Bronchial epithelial cell (primary cell): ENCODE measurements at regions not wholly inside any gene's neighbourhood (a gene's known extent, or its start where the extent isn't known, plus 50 kb on each side); places are given as distances from the start of the nearest gene placed in this dataset.

ENCODE experiments used
- DNase-seq: peaks from one replicate; pipeline ENCODE4 v3.0.0-alpha.2; 2010; ENCODE audit warnings: low read depth
- FAIRE-seq: peaks from 2 replicates; lab custom pipeline; 2011; peaks lifted over from hg19 to GRCh38; lab: Jason Lieb, UNC
- H3K27me3 ChIP-seq: 2 replicates; pipeline ENCODE4 v1.5.1; 2011; ENCODE audit warnings: low read length; ENCODE audit not compliant: control insufficient read depth, insufficient read depth
- H3K36me3 ChIP-seq: 2 replicates; pipeline ENCODE4 v1.5.1; 2011; ENCODE audit warnings: low read length; ENCODE audit not compliant: control insufficient read depth, insufficient read depth
- H3K4me3 ChIP-seq: 2 replicates; pipeline ENCODE4 v1.5.1; 2011; ENCODE audit warnings: mild to moderate bottlenecking, low read depth, low read length, control low read depth
- TF ChIP-seq, protein P1 (sequence below): IDR thresholded peaks from 2 replicates; pipeline ENCODE4 v1.5.1; 2011; ENCODE audit warnings: mild to moderate bottlenecking, moderate library complexity, low read length, control low read depth, inconsistent platforms; ENCODE audit not compliant: insufficient read depth, severe bottlenecking

DNA sequence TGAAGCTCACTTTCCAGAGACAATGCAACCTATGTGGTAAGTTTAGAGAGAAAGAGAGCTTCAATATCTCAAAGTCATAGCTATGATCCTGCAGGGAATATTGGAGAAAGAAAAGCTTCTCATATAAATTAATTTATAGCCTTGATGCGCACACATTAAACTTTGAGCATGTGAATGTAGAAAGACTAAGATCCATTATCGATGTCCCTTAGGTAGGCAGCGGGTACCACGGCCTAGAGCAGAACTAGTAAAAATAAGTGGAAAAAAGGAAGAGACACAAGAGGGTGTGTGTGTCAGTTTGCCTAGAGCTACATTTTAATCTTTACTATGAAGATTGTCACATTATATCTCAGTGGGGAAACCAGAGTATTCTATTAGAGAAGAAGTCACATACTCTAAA is 685.6 kb downstream of the AMY1C start:
- Histone ChIP-seq H3K4me3 (no peak overlapping the region), H3K27me3 (no peaks in the 10 kb centered on the region), H3K36me3 (no peaks in the 10 kb centered on the region)
- DNase-seq (no peak), FAIRE-seq (no peak)
- TF ChIP-seq, protein P1, sequence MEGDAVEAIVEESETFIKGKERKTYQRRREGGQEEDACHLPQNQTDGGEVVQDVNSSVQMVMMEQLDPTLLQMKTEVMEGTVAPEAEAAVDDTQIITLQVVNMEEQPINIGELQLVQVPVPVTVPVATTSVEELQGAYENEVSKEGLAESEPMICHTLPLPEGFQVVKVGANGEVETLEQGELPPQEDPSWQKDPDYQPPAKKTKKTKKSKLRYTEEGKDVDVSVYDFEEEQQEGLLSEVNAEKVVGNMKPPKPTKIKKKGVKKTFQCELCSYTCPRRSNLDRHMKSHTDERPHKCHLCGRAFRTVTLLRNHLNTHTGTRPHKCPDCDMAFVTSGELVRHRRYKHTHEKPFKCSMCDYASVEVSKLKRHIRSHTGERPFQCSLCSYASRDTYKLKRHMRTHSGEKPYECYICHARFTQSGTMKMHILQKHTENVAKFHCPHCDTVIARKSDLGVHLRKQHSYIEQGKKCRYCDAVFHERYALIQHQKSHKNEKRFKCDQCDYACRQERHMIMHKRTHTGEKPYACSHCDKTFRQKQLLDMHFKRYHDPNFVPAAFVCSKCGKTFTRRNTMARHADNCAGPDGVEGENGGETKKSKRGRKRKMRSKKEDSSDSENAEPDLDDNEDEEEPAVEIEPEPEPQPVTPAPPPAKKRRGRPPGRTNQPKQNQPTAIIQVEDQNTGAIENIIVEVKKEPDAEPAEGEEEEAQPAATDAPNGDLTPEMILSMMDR, result no peak

DNA sequence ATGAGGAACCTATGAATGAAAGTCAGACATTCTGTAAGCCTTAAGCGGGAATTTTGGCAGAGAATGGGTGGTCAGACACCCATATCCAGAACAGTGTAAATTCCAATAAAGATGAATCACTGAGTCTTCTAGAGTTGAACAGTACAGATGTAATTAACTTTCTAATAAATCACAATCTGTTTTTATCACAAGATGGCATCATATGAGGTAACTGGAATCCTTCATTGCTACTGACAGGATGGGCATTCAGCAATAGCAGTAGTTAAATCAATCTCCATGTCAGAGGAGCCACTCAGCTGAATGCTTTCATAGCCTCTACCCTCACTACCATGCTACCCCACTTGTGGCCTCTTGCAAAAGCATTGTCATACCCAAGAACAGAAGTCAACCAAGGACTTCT is 690.3 kb downstream of the AMY1C start:
- no peak for DNase-seq
- H3K36me3 ChIP-seq, result no peaks in the 10 kb centered on the region

GRCh38 chr1:104456724-104457123 is 707.0 kb downstream of the AMY1C start:
- no peak for DNase-seq
- TF ChIP-seq, protein P1, result no peak
- H3K36me3 ChIP-seq, result no peaks in the 10 kb centered on the region
- no peak for FAIRE-seq
- H3K27me3 ChIP-seq, result no peaks in the 10 kb centered on the region
- H3K4me3 ChIP-seq, result no peak overlapping the region

More for the DNA sequence above, 690.3 kb downstream of the AMY1C start:
- FAIRE-seq, result no peak
- Histone ChIP-seq H3K27me3 (no peaks in the 10 kb centered on the region), H3K4me3 (no peak overlapping the region)
- TF ChIP-seq, protein P1, result no peak

GRCh38 chr1:104459886-104460285 is 710.2 kb downstream of the AMY1C start:
- FAIRE-seq (no peak), DNase-seq (no peak)
- no peak overlapping the region for H3K4me3 ChIP-seq
- no peaks in the 10 kb centered on the region for H3K36me3 ChIP-seq
- no peaks in the 10 kb centered on the region for H3K27me3 ChIP-seq
- TF ChIP-seq, protein P1, result no peak

- DNase-seq (no peak), FAIRE-seq (no peak)
- Histone ChIP-seq H3K27me3 (no peaks in the 10 kb centered on the region), H3K36me3 (no peaks in the 10 kb centered on the region), H3K4me3 (no peak overlapping the region)
- TF ChIP-seq, protein P1, result no peak
These were observed 711.2 kb downstream of the AMY1C start for GRCh38 chr1:104460880-104461279.

GRCh38 chr1:104463126-104463697 is 713.5 kb downstream of the AMY1C start:
- TF ChIP-seq, protein P1, result no peak
- FAIRE-seq (no peak), DNase-seq (no peak)
- no peaks in the 10 kb centered on the region for H3K36me3 ChIP-seq
- H3K4me3 ChIP-seq, result no peak overlapping the region
- H3K27me3 ChIP-seq, result no peaks in the 10 kb centered on the region
